BLaER1 treated with 17β-estradiol and CSF1 and Interleukin-3, amounts not matched to agents 10 nM and 100 nM (cell line): ENCODE measurements at regions not wholly inside any gene's neighbourhood (a gene's known extent, or its start where the extent isn't known, plus 50 kb on each side); places are given as distances from the start of the nearest gene placed in this dataset.

Source experiments
- H3K27ac ChIP-seq, 11 experiments: shearing (Covaris generic); formaldehyde crosslinking; 2 replicates each; pipeline ENCODE4 v1.8.1; 2022
- H3K27me3 ChIP-seq, 11 experiments: shearing (Covaris generic); formaldehyde crosslinking; 2 replicates each; pipeline ENCODE4 v1.8.1; 2022
- H3K36me3 ChIP-seq, 11 experiments: shearing (Covaris generic); formaldehyde crosslinking; 2 replicates each; pipeline ENCODE4 v1.8.1; 2022
- H3K4me1 ChIP-seq, 10 experiments: shearing (Covaris generic); formaldehyde crosslinking; 2 replicates each; pipeline ENCODE4 v1.8.1; 2022
- H3K4me2 ChIP-seq, 11 experiments: shearing (Covaris generic); formaldehyde crosslinking; 2 replicates each; pipeline ENCODE4 v1.8.1; 2022
- H3K4me3 ChIP-seq, 10 experiments: shearing (Covaris generic); formaldehyde crosslinking; 2 replicates each; pipeline ENCODE4 v1.8.1; 2022
- H3K9ac ChIP-seq, 11 experiments: shearing (Covaris generic); formaldehyde crosslinking; 2 replicates each; pipeline ENCODE4 v1.8.1; 2022
- H3K9me3 ChIP-seq, 11 experiments: shearing (Covaris generic); formaldehyde crosslinking; replicated peaks in 1 of 11; 2 replicates each; pipeline ENCODE4 v1.8.1; 2022
- H4K20me1 ChIP-seq, 11 experiments: shearing (Covaris generic); formaldehyde crosslinking; 2 replicates each; pipeline ENCODE4 v1.8.1; 2022
- Cebpa-rat ChIP-seq, 11 experiments: shearing (Covaris generic); IDR thresholded peaks; 2 replicates each; pipeline ENCODE4 v1.8.1; 2022

DNA sequence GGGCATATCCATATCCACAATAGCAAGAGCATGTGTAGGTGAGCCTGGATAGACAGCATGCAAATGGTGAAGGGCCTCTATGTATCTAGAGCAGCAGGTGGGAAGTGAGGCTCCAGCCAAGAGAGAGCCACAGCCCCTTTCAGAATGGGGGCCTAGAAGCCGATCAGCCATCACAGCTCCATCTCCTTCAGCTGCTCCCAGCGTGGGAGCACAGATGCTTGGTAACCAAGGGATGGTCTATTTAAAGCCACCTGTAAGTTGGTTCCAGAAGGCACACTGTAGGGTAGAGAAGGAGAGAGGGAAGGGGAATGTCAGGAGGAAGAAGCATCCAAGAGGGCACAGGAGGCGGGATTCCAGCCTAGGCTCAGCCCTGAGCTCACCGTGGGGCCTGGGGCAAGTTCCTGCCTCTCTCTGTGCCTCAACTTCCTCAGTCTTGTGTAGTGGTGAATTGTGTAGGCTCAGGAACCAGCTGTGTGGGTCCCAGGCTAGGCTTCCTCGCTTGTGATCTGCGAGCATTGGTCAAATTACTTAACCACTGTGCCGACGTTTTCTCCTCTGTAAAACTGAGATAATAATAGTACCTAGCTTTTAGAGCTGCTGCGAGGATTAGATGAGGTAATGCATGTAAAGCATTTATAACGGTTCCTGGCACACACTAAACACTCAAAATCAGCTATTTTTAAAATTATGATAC is 122.9 kb upstream of the NAV2 start:
- H3K4me2 ChIP-seq, result no peak overlapping the region

GRCh38 chr11:19587979-19588378 is 124.7 kb upstream of the NAV2 start:
- peaks cover 12 to 26% (median 19%) of the 10 kb centered on the region in 11 experiments; a peak in 20 of 22 replicates for H3K9me3 ChIP-seq

More for the DNA sequence above, 122.9 kb upstream of the NAV2 start:
- TF ChIP-seq Cebpa-rat (IDR thresholded peaks at IDR 0.05), result no peak
- H3K4me3 ChIP-seq, result no peak overlapping the region
- no peaks in the 10 kb centered on the region for H3K4me1 ChIP-seq
- H3K9me3 ChIP-seq, result peaks cover 12 to 26% (median 19%) of the 10 kb centered on the region in 11 experiments; a peak in 20 of 22 replicates
- H4K20me1 ChIP-seq, result no peaks in the 10 kb centered on the region
- no peak overlapping the region for H3K27ac ChIP-seq
- no peaks in the 10 kb centered on the region for H3K27me3 ChIP-seq
- no peaks in the 10 kb centered on the region for H3K36me3 ChIP-seq
- no peak overlapping the region for H3K9ac ChIP-seq

DNA sequence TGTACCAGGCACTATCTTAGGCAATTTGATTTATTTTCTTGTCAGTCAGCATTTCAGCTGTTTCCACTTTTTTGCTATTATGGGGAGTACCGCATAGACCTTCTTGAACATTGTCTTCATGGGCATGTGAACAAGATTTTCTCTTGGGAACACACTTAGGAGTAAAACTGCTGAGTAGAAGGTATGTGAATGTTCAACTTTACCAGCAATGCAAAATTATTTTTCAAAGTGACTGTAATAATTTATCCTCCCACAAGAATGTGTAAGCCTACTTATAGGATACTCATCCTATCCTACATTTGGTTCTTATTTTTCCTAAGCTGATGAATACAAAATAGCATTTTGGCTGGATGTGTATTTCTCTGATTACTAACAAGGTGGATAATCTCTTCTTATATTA is 132.0 kb upstream of the NAV2 start:
- H3K4me2 ChIP-seq, result no peak overlapping the region
- H3K27me3 ChIP-seq, result no peaks in the 10 kb centered on the region
- H3K9ac ChIP-seq, result no peak overlapping the region
- peaks cover 25 to 40% (median 30%) of the 10 kb centered on the region in 10 experiments for H3K4me1 ChIP-seq
- no peak overlapping the region for H3K4me3 ChIP-seq
- H4K20me1 ChIP-seq, result no peaks in the 10 kb centered on the region
- TF ChIP-seq Cebpa-rat (IDR thresholded peaks at IDR 0.05), result no peak
- no peaks in the 10 kb centered on the region for H3K36me3 ChIP-seq
- H3K9me3 ChIP-seq, result peaks cover 0 to 2% (median 0%) of the 10 kb centered on the region in 11 experiments; a peak in 1 of 22 replicates
- H3K27ac ChIP-seq, result no peak overlapping the region

More at GRCh38 chr11:19587979-19588378, 124.7 kb upstream of the NAV2 start:
- Histone ChIP-seq H4K20me1 (no peaks in the 10 kb centered on the region), H3K27me3 (no peaks in the 10 kb centered on the region), H3K9ac (no peak overlapping the region), H3K36me3 (no peaks in the 10 kb centered on the region), H3K27ac (no peak overlapping the region), H3K4me3 (no peak overlapping the region), H3K4me1 (no peaks in the 10 kb centered on the region), H3K4me2 (no peak overlapping the region)
- TF ChIP-seq Cebpa-rat (IDR thresholded peaks at IDR 0.05), result no peak

GRCh38 chr11:19579957-19580356 is 132.7 kb upstream of the NAV2 start:
- no peaks in the 10 kb centered on the region for H4K20me1 ChIP-seq
- H3K27me3 ChIP-seq, result no peaks in the 10 kb centered on the region
- H3K9me3 ChIP-seq, result 0 out of 22 replicates have a peak, but pooled peaks cover 0 to 2% (median 0%) of the 10 kb centered on the region in 11 experiments
- H3K36me3 ChIP-seq, result no peaks in the 10 kb centered on the region
- no peak overlapping the region for H3K27ac ChIP-seq
- H3K4me3 ChIP-seq, result no peak overlapping the region
- no peak for TF ChIP-seq Cebpa-rat (IDR thresholded peaks at IDR 0.05)
- H3K4me2 ChIP-seq, result peak overlapping the region in 4 of 11 experiments; percentile 83 to 90 (median 86); a peak in 2 of 22 replicates
- H3K4me1 ChIP-seq, result peaks cover 25 to 44% (median 30%) of the 10 kb centered on the region in 10 experiments
- no peak overlapping the region for H3K9ac ChIP-seq

DNA sequence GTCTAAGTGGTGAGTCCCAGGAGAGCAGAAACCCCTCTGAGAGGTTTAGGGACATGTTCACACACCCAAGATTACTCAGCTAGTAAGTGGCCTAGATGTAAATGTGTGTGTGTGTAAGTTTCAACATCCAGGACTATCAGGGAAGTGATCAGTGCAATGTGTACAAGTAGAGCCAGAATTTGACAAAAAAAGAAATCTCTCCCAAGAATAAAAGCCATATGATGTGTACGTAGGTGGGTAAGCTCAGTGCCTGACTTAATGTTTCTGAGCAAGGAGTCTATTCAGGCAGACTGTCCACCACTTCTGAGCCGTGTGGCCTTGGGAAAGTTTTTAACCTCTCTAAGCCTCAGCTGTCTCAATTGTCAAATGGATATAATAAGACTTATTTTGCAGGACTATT is 133.8 kb upstream of the NAV2 start:
- Histone ChIP-seq H3K4me3 (no peak overlapping the region), H3K9me3 (0 out of 22 replicates have a peak, but pooled peaks cover 0 to 2% (median 0%) of the 10 kb centered on the region in 11 experiments), H3K27ac (no peak overlapping the region), H3K27me3 (no peaks in the 10 kb centered on the region), H3K36me3 (no peaks in the 10 kb centered on the region), H3K4me1 (peaks cover 25 to 47% (median 30%) of the 10 kb centered on the region in 10 experiments), H3K9ac (peak overlapping the region in 1 of 11 experiments; percentile 38; a peak in 1 of 22 replicates), H4K20me1 (no peaks in the 10 kb centered on the region), H3K4me2 (peak overlapping the region; percentile 48 to 90 (median 76); a peak in 21 of 22 replicates)
- no peak for TF ChIP-seq Cebpa-rat (IDR thresholded peaks at IDR 0.05)

DNA sequence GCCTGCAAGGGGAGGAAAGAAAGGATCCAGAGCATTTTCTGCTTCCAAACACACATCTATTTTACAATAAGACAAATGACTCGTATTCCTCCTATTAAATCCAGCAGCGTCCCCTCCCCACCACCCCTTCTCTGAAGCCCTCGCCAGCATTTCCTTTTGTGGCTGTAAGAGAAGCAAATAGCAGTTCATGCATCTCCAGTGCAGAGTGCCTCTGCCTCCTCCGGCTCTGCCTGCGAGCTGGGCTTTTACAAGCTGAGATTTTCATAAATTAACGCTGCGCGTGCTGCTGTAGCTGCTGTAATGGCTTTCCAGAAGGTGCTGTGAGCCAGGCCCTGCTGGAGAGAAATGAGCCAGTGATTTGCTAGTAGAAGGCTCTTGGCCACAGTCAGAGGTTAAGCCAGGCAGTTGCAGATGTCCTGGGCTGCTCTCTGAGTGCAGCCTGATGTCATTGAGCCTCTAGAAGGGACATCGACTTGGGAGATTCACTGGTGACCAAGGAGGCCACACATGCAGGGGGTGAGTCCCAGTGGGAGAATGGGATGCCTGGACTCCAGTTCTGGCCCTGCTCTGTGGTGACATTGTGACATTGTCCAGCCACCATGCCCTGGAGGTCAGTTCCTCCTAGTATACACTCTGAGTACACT is 134.5 kb upstream of the NAV2 start:
- peaks cover 25 to 47% (median 30%) of the 10 kb centered on the region in 10 experiments for H3K4me1 ChIP-seq
- no peak for TF ChIP-seq Cebpa-rat (IDR thresholded peaks at IDR 0.05)
- no peaks in the 10 kb centered on the region for H4K20me1 ChIP-seq
- H3K4me2 ChIP-seq, result peak overlapping the region; percentile 48 to 90 (median 76)
- 0 out of 22 replicates have a peak, but pooled peaks cover 0 to 2% (median 0%) of the 10 kb centered on the region in 11 experiments for H3K9me3 ChIP-seq
- H3K4me3 ChIP-seq, result peak overlapping the region in 2 of 10 experiments; percentile 1 to 23; a peak in 3 of 20 replicates
- no peaks in the 10 kb centered on the region for H3K27me3 ChIP-seq
- H3K9ac ChIP-seq, result peak overlapping the region in 9 of 11 experiments; percentile 3 to 64 (median 32); a peak in 13 of 22 replicates
- H3K27ac ChIP-seq, result peak overlapping the region in 9 of 11 experiments; percentile 11 to 61 (median 51); a peak in 14 of 22 replicates
- H3K36me3 ChIP-seq, result no peaks in the 10 kb centered on the region

- H3K4me2 ChIP-seq, result peak overlapping the region; percentile 48 to 90 (median 76)
These were observed 135.2 kb upstream of the NAV2 start for GRCh38 chr11:19577391-19577975.

DNA sequence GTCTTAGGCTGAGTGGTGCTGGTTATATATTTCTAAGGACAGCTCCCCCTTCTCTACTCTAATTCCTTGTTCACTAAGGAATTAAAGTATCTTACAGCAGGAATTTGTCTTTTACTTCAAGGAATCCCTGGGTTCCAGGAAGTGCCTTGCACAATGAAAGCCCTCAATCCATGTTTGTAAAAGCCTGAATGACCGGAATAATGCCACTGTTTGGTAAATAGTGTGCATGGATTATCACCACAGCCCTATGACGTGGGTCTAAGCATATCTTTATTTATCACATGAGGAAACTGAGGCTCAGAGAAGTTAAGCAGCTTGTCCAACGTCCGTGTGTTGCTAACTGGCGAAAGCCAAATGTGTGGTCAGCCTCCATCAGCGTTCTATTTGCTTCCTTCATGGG is 135.7 kb upstream of the NAV2 start:
- H3K4me1 ChIP-seq, result peaks cover 25 to 47% (median 30%) of the 10 kb centered on the region in 10 experiments
- H3K9me3 ChIP-seq, result no peaks in the 10 kb centered on the region
- peak overlapping the region in 8 of 11 experiments; percentile 34 to 61 (median 52); a peak in 13 of 22 replicates for H3K27ac ChIP-seq
- no peak for TF ChIP-seq Cebpa-rat (IDR thresholded peaks at IDR 0.05)
- H3K36me3 ChIP-seq, result no peaks in the 10 kb centered on the region
- H4K20me1 ChIP-seq, result no peaks in the 10 kb centered on the region
- peak overlapping the region in 3 of 11 experiments; percentile 21 to 64 (median 43); a peak in 1 of 22 replicates for H3K9ac ChIP-seq
- H3K4me2 ChIP-seq, result peak overlapping the region; percentile 48 to 90 (median 76)
- H3K27me3 ChIP-seq, result no peaks in the 10 kb centered on the region
- no peak overlapping the region for H3K4me3 ChIP-seq

More at GRCh38 chr11:19577391-19577975, 135.2 kb upstream of the NAV2 start:
- Histone ChIP-seq H3K9me3 (0 out of 22 replicates have a peak, but pooled peaks cover 0 to under 1% (median 0%) of the 10 kb centered on the region in 11 experiments), H3K4me3 (peak overlapping the region in 2 of 10 experiments; percentile 1 to 23; a peak in 2 of 20 replicates), H3K27me3 (no peaks in the 10 kb centered on the region), H3K36me3 (no peaks in the 10 kb centered on the region), H3K27ac (peak overlapping the region in 9 of 11 experiments; percentile 11 to 61 (median 51); a peak in 15 of 22 replicates), H4K20me1 (no peaks in the 10 kb centered on the region), H3K9ac (peak overlapping the region in 9 of 11 experiments; percentile 3 to 64 (median 32); a peak in 13 of 22 replicates), H3K4me1 (peaks cover 25 to 47% (median 30%) of the 10 kb centered on the region in 10 experiments)
- no peak for TF ChIP-seq Cebpa-rat (IDR thresholded peaks at IDR 0.05)
